ENCODE measurements at regions not wholly inside any gene's neighbourhood (a gene's known extent, or its start where the extent isn't known, plus 50 kb on each side); places are given as distances from the start of the nearest gene placed in this dataset.

GRCh38 chr6:71523548-71523947, 234.9 kb downstream of the OGFRL1 start:
- H3K9me3 Mint-ChIP-seq (ENCODE audit: insufficient read depth), result no peaks in the 10 kb centered on the region
- no peaks in the 10 kb centered on the region for H3K4me1 ChIP-seq (ENCODE audit: control insufficient read depth in 2 of 2, insufficient read depth in 2 of 2, low read length in 2 of 2)
- DNase-seq, result no peak
- no peak for ATAC-seq (ENCODE audit: low read depth)
- no peak for TF ChIP-seq EZH2 (IDR thresholded peaks at IDR 0.05; ENCODE audit: borderline replicate concordance, insufficient read depth, low read depth, low read length, poor library complexity, severe bottlenecking)
- TF ChIP-seq, protein P1, sequence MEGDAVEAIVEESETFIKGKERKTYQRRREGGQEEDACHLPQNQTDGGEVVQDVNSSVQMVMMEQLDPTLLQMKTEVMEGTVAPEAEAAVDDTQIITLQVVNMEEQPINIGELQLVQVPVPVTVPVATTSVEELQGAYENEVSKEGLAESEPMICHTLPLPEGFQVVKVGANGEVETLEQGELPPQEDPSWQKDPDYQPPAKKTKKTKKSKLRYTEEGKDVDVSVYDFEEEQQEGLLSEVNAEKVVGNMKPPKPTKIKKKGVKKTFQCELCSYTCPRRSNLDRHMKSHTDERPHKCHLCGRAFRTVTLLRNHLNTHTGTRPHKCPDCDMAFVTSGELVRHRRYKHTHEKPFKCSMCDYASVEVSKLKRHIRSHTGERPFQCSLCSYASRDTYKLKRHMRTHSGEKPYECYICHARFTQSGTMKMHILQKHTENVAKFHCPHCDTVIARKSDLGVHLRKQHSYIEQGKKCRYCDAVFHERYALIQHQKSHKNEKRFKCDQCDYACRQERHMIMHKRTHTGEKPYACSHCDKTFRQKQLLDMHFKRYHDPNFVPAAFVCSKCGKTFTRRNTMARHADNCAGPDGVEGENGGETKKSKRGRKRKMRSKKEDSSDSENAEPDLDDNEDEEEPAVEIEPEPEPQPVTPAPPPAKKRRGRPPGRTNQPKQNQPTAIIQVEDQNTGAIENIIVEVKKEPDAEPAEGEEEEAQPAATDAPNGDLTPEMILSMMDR (IDR thresholded peaks at IDR 0.05), result no peak
- POLR2A ChIA-PET, result no interaction called here
- no peak overlapping the region for H3K4me2 ChIP-seq (replicated peaks; ENCODE audit: low read depth, low read length, poor library complexity, severe bottlenecking)
- H3K9ac ChIP-seq (ENCODE audit: low read length), result no peak overlapping the region
- H3K27me3 Mint-ChIP-seq, result peaks cover 33% of the 10 kb centered on the region
- H3K4me3 ChIP-seq (ENCODE audit: control extremely low read depth in 1 of 5, extremely low read depth in 1 of 5, insufficient read depth in 1 of 5, low read depth in 2 of 5, low read length in 4 of 5), result no peak overlapping the region
- no peaks in the 10 kb centered on the region for H3K36me3 ChIP-seq (replicated peaks in 1 of 2; ENCODE audit: control extremely low read depth in 1 of 2, control insufficient read depth in 1 of 2, extremely low read depth in 1 of 2, insufficient read depth in 2 of 2, low read length in 1 of 2)
- H3K27ac ChIP-seq (ENCODE audit: low read length in 2 of 2), result no peak overlapping the region
- 80% methylated on average over 2 of the region's 3 CpGs for WGBS (ENCODE audit: insufficient coverage)
- intact Hi-C loops (cut with micrococcal nuclease), result no loop called here
- no peak overlapping the region for H3K27ac Mint-ChIP-seq
- H3K27me3 ChIP-seq (replicated peaks in 1 of 4; ENCODE audit: control extremely low read depth in 1 of 4, control insufficient read depth in 3 of 4, insufficient read depth in 4 of 4, low read length in 3 of 4), result peaks cover 0 to 4% (median 1%) of the 10 kb centered on the region in 4 experiments
- no peaks in the 10 kb centered on the region for H3K79me2 ChIP-seq (ENCODE audit: control insufficient read depth, insufficient read depth, low read length)
- H3K9me3 ChIP-seq (ENCODE audit: control extremely low read depth in 1 of 3, control insufficient read depth in 2 of 3, insufficient read depth in 1 of 3, low read length in 2 of 3), result no peaks in the 10 kb centered on the region
- CTCF ChIA-PET, result no interaction called here
- H3K4me1 Mint-ChIP-seq, result no peaks in the 10 kb centered on the region
- no peak overlapping the region for H2AFZ ChIP-seq (ENCODE audit: insufficient read depth, low read depth, low read length, poor library complexity, severe bottlenecking)
- H4K20me1 ChIP-seq (ENCODE audit: control insufficient read depth, insufficient read depth, low read length, poor library complexity, severe bottlenecking), result no peaks in the 10 kb centered on the region
- no peak overlapping the region for H3K4me3 Mint-ChIP-seq

DNA sequence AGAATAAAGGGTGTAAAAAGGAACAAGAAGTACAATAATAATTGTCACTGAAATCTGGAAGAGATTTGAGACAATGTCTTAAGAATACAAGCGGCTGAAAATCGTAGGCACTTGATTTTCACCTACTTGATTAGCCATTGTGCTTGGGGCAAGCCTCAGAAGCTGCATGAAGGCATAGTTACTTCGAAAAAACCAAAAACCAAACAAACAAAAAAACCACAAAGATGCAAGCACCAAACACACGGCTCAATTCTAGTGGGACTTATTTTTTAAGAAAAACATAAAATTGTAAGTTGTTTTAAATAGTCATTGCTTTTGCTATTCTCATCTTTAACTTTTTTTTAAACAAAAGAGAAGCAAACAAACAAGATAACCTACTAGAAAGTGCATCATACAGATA, 235.6 kb downstream of the OGFRL1 start:
- Histone ChIP-seq H3K27ac (ENCODE audit: low read length in 2 of 2) (no peak overlapping the region), H3K9me3 (ENCODE audit: control extremely low read depth in 1 of 3, control insufficient read depth in 2 of 3, insufficient read depth in 1 of 3, low read length in 2 of 3) (no peaks in the 10 kb centered on the region), H3K4me2 (replicated peaks; ENCODE audit: low read depth, low read length, poor library complexity, severe bottlenecking) (no peak overlapping the region), H2AFZ (ENCODE audit: insufficient read depth, low read depth, low read length, poor library complexity, severe bottlenecking) (no peak overlapping the region), H3K27me3 (replicated peaks in 1 of 4; ENCODE audit: control extremely low read depth in 1 of 4, control insufficient read depth in 3 of 4, insufficient read depth in 4 of 4, low read length in 3 of 4) (peaks cover 0 to 4% (median 1%) of the 10 kb centered on the region in 4 experiments), H4K20me1 (ENCODE audit: control insufficient read depth, insufficient read depth, low read length, poor library complexity, severe bottlenecking) (no peaks in the 10 kb centered on the region), H3K79me2 (ENCODE audit: control insufficient read depth, insufficient read depth, low read length) (no peaks in the 10 kb centered on the region), H3K9ac (ENCODE audit: low read length) (no peak overlapping the region), H3K4me3 (ENCODE audit: control extremely low read depth in 1 of 5, extremely low read depth in 1 of 5, insufficient read depth in 1 of 5, low read depth in 2 of 5, low read length in 4 of 5) (no peak overlapping the region), H3K36me3 (replicated peaks in 1 of 2; ENCODE audit: control extremely low read depth in 1 of 2, control insufficient read depth in 1 of 2, extremely low read depth in 1 of 2, insufficient read depth in 2 of 2, low read length in 1 of 2) (no peaks in the 10 kb centered on the region), H3K4me1 (ENCODE audit: control insufficient read depth in 2 of 2, insufficient read depth in 2 of 2, low read length in 2 of 2) (no peaks in the 10 kb centered on the region)
- POLR2A ChIA-PET, result no interaction called here
- no peak for TF ChIP-seq EZH2 (IDR thresholded peaks at IDR 0.05; ENCODE audit: borderline replicate concordance, insufficient read depth, low read depth, low read length, poor library complexity, severe bottlenecking)
- TF ChIP-seq, protein P1 (IDR thresholded peaks at IDR 0.05), result no peak
- 100% methylated on average over 2 of the region's 4 CpGs for WGBS (ENCODE audit: insufficient coverage)
- Mint-ChIP-seq H3K27me3 (peaks cover 33% of the 10 kb centered on the region), H3K9me3 (ENCODE audit: insufficient read depth) (no peaks in the 10 kb centered on the region), H3K4me3 (no peak overlapping the region), H3K4me1 (no peaks in the 10 kb centered on the region), H3K27ac (no peak overlapping the region)
- ATAC-seq (ENCODE audit: low read depth) (no peak), DNase-seq (no peak)
- CTCF ChIA-PET, result no interaction called here
- intact Hi-C loops (cut with micrococcal nuclease), result no loop called here
